ENCODE measurements at regions not wholly inside any gene's neighbourhood (a gene's known extent, or its start where the extent isn't known, plus 50 kb on each side); places are given as distances from the start of the nearest gene placed in this dataset.
A peak's percentile ranks its signal among the peaks of the same experiment; 100 is the strongest.

DNA sequence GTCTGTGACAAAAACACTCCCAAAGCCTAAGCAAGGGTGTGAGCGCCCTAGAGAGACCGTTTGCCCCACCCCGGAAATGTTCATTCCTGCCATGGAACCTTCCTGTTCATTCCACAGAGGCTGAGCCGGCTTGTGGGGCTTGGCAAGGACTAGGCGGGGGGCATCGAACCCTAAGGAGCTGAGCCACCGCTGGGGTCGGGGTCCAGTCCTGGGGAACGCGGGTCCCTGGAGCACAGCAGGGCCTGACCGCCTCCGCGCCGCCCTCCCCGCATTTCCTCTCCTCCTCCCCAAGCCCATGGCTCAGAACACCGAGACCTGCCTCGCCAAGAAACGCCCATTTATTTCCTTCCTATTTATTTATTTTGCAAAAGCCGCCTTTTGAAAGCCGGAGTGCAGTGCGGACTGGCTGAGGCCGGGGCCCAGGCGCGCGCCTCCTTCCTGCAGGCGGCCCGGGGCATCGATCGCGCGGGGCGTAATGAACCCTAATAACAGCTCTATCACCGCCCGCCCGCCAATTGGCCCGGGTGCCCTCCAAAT, 228.9 kb upstream of the IRX4 start:
- Histone ChIP-seq H3K27ac (ENCODE audit: low read length) (no peak overlapping the region), H3K79me2 (ENCODE audit: insufficient read depth, low read length) (no peaks in the 10 kb centered on the region), H4K20me1 (ENCODE audit: insufficient read depth, low read length) (no peaks in the 10 kb centered on the region), H3K4me3 (ENCODE audit: low read depth in 1 of 2, low read length in 2 of 2) (no peak overlapping the region), H3K9ac (ENCODE audit: low read depth, low read length) (no peak overlapping the region), H3K27me3 (ENCODE audit: insufficient read depth, low read length, poor library complexity) (peaks cover 4% of the 10 kb centered on the region), H3K36me3 (ENCODE audit: insufficient read depth, low read length) (no peaks in the 10 kb centered on the region), H3K9me3 (ENCODE audit: insufficient read depth, low read length, severe bottlenecking) (no peaks in the 10 kb centered on the region), H3K4me1 (ENCODE audit: insufficient read depth, low read length) (no peaks in the 10 kb centered on the region), H3K4me2 (ENCODE audit: insufficient read depth, low read length) (no peak overlapping the region), H2AFZ (ENCODE audit: low read depth, low read length) (no peak overlapping the region)
- TF ChIP-seq CTCF (IDR thresholded peaks at IDR 0.05; ENCODE audit: borderline replicate concordance, extremely low read depth, low read length, poor library complexity, severe bottlenecking) (no peak), EZH2 (IDR thresholded peaks at IDR 0.05; ENCODE audit: borderline replicate concordance, low read depth, low read length, severe bottlenecking) (no peak)
- DNase-seq (no peak), ATAC-seq (ENCODE audit: insufficient read depth, low read depth) (no peak)

DNA sequence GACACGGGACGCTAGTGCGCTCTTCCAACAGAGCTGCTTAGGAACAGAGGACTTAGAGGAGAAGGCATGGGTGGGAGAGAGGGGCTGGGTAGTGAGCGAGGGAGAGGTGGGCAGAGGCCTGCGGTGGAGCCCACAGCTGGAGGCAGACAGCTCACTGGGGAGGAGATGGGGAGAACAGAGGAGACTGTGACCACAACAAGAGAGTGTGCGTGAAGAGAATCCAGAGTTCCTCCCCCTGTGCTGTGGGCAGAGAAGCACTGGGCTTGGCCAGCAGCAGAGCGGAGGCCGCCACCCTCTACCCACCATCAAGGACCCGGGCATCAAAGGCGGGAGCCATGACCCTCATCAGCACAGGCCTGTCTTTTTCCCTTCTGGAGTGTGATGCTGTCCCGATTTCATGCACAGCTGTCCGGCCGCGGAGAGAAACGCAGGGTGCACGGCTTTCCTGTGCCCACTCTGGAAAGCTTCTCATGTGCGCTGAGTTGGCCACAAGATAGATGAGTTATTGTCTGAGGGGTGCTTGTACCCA, 228.3 kb upstream of the IRX4 start:
- H4K20me1 ChIP-seq (ENCODE audit: insufficient read depth, low read length): no peaks in the 10 kb centered on the region
- H3K4me3 ChIP-seq (ENCODE audit: low read depth in 1 of 2, low read length in 2 of 2): no peak overlapping the region
- H3K4me2 ChIP-seq (ENCODE audit: insufficient read depth, low read length): no peak overlapping the region
- peaks cover 4% of the 10 kb centered on the region for H3K27me3 ChIP-seq (ENCODE audit: insufficient read depth, low read length, poor library complexity)
- no peak for ATAC-seq (ENCODE audit: insufficient read depth, low read depth)
- H3K9me3 ChIP-seq (ENCODE audit: insufficient read depth, low read length, severe bottlenecking): no peaks in the 10 kb centered on the region
- H3K36me3 ChIP-seq (ENCODE audit: insufficient read depth, low read length): no peaks in the 10 kb centered on the region
- no peaks in the 10 kb centered on the region for H3K79me2 ChIP-seq (ENCODE audit: insufficient read depth, low read length)
- no peak overlapping the region for H3K9ac ChIP-seq (ENCODE audit: low read depth, low read length)
- H3K27ac ChIP-seq (ENCODE audit: low read length): no peak overlapping the region
- H2AFZ ChIP-seq (ENCODE audit: low read depth, low read length): no peak overlapping the region
- no peak for DNase-seq
- TF ChIP-seq CTCF (IDR thresholded peaks at IDR 0.05; ENCODE audit: borderline replicate concordance, extremely low read depth, low read length, poor library complexity, severe bottlenecking): no peak
- TF ChIP-seq EZH2 (IDR thresholded peaks at IDR 0.05; ENCODE audit: borderline replicate concordance, low read depth, low read length, severe bottlenecking): no peak
- no peaks in the 10 kb centered on the region for H3K4me1 ChIP-seq (ENCODE audit: insufficient read depth, low read length)

DNA sequence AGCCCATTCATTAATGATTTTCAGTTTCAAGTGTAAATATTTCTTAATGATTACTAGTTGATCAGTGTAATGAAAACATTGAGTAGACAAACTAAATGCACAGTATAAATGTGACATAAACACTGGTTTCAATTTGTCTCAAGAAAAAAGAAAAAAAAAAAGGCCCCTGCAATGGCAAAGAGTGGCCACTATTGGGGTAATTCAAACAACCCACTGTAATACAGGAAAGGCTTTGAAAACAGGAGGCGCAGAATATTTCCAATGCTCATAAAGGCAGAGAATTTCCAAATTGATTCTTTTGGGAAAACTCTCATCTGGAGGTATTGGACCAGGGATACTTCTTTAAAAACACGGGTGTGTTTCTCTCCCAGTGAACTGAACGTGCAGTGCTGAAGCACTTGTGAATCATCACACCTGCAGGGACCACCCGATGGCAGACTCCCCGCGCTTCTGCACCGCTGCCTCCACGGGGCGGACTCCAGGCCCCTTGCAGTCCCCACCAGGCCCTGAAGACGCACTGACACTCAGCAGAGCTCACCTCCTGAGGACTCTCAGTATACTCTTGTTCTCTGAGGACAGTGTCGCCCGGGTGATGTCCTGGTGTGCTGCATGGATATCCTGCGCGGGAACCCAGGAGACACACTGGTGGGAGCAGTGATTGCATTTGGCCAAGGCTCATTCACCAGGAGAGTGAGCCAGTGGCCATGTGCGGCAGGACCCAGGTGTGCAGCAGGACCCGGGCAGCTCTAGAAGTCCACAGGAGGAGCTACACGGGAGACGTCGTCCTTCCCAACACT, 227.6 kb upstream of the IRX4 start:
- no peak overlapping the region for H3K27ac ChIP-seq (ENCODE audit: low read length)
- no peak overlapping the region for H3K4me2 ChIP-seq (ENCODE audit: insufficient read depth, low read length)
- H3K4me1 ChIP-seq (ENCODE audit: insufficient read depth, low read length): no peaks in the 10 kb centered on the region
- no peak for ATAC-seq (ENCODE audit: insufficient read depth, low read depth)
- no peak overlapping the region for H3K9ac ChIP-seq (ENCODE audit: low read depth, low read length)
- no peak overlapping the region for H3K4me3 ChIP-seq (ENCODE audit: low read depth in 1 of 2, low read length in 2 of 2)
- no peaks in the 10 kb centered on the region for H3K79me2 ChIP-seq (ENCODE audit: insufficient read depth, low read length)
- H3K27me3 ChIP-seq (ENCODE audit: insufficient read depth, low read length, poor library complexity): peaks cover 4% of the 10 kb centered on the region
- no peak overlapping the region for H2AFZ ChIP-seq (ENCODE audit: low read depth, low read length)
- DNase-seq: no peak
- H3K9me3 ChIP-seq (ENCODE audit: insufficient read depth, low read length, severe bottlenecking): no peaks in the 10 kb centered on the region
- no peaks in the 10 kb centered on the region for H3K36me3 ChIP-seq (ENCODE audit: insufficient read depth, low read length)
- no peaks in the 10 kb centered on the region for H4K20me1 ChIP-seq (ENCODE audit: insufficient read depth, low read length)
- TF ChIP-seq EZH2 (IDR thresholded peaks at IDR 0.05; ENCODE audit: borderline replicate concordance, low read depth, low read length, severe bottlenecking): no peak
- TF ChIP-seq CTCF (IDR thresholded peaks at IDR 0.05; ENCODE audit: borderline replicate concordance, extremely low read depth, low read length, poor library complexity, severe bottlenecking): peak; percentile 13

All from DND-41 (cell line).